NCI-H128 (cell line): ENCODE measurements at regions not wholly inside any gene's neighbourhood (a gene's known extent, or its start where the extent isn't known, plus 50 kb on each side); places are given as distances from the start of the nearest gene placed in this dataset.
"Not testable (repeated sequence)": the region's sequence is repeated elsewhere in the genome, so short reads cannot be mapped to it uniquely, and the experiment has no call there.

Source experiments
- DNase-seq: peaks from one replicate; lab custom pipeline; 2025; ENCODE audit not compliant: unreplicated experiment; lab: John Stamatoyannopoulos, UW

DNA sequence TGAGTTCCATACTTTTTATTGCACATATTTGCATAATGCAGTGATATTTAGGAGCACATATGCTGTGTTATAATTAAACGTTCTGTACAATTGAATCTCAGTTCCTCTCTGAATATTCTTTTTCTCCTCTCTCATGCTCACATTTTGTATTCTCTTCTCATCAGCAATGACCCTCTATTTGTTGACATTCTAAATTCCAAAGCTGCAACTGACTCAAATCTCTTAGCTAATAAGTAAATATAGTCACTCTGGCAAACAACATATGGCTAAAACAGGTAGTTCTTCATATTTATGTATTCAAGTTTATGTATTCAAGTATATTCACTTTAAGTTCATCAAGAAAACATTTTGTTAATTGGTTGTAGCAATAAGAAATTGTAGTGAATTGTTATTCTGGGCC is 907.4 kb upstream of the VRK2 start:
- no peak for DNase-seq

DNA sequence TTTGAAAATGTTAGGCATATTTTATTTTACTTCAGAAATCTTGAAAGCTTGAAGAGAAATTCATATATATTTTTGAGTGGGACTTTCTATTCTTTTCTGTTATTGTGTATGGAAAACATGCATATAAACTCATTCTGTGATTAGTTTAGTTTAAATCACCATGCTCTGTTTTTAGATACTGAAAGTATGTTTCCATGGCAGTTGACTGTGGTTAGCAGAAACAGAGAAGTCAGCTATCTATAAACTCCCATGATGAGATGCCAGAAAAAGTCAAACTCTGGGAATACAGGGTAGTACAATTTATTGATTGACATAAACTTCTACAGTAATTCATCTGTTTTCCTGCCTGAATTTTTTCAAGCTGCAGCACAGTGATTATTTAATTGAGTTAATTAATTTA is 905.3 kb upstream of the VRK2 start:
- DNase-seq: no peak

DNA sequence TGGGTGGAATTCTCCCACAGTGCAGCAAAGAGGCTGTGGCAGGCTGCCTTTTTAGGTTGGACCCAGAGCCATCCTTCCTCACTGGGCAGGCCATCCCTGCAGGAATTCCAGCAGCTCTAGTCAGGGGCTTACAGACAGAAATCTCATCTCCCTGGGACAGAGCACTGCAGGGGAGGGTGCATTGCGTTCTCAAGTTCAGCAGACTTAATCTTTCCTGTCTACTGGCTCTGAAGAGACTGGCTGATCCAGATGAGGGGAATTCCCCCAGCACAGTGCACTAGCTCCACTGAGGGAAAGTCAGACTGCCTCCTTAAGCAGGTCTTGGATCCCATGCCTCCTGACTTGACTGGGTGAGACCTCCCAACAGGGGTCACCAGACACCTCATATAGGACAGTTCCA is 899.7 kb upstream of the VRK2 start:
- no peak for DNase-seq

DNA sequence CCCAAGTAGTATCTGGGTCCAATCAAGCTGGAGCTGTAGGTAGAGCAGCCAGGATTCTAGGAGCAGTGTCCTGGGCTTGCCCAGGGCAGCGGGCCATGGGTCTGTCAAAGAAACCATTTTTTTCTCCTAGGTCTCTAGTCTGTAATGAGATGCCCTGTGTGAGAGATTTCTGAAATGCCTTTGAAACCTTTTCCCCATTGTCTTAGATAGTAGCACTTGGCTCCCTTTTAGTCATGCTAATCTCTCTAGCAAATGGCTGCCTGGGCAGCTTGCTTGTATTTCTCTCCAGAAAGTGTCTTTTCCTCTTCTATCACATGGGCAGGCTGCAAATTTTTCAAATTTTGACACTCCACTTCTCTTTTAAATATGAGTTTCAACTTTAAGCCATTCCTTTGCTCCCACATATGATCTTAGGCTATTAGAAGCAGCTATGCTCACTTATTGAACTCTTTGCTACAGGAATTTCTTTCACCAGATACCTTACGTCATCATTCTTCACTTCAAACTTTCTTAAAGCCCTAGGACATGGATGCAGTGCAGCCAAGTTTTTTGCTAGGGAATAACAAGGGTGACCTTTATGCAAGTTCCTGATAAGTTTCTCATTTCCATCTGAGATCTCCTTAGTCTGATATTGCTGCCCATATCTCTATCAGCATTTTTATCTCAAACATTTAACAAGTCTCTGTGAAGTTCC is 890.2 kb upstream of the VRK2 start:
- no peak for DNase-seq

DNA sequence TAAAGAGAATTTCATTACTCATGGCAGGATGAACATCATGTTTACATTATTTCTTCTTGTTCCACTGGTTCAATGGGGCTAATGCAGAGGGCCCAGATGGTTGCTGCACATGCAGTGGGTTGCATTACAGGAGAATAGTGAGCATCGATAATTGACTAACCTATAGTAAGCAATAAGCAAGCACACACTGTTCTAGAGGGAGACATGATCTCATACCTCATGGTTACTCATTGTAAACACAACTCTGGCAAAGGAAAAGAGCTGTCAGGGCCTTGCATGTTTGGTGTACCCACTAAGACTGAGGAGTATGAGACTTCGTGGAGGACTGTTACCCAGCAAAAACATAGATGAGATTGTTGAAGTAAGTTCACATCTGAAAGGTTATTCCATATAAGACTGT is 885.6 kb upstream of the VRK2 start:
- DNase-seq: no peak

DNA sequence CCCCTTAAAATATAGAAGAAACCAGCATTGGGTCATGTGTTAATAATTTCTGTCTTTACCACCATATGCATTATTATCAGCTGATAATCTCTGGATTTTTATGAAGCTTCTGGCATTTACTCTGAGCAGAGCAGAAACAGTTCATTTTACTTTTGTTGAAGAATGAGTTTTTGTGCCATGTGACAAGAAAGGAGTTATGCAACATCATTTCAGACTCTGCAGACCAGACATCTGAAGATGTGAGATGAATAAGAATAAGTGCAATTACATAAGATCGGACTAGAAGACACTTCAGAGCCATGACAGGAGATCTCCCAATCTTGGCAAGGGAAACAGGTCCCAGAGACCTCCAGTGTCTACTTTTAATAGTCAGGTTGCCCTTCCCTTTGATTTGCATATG is 869.4 kb upstream of the VRK2 start:
- no peak for DNase-seq

DNA sequence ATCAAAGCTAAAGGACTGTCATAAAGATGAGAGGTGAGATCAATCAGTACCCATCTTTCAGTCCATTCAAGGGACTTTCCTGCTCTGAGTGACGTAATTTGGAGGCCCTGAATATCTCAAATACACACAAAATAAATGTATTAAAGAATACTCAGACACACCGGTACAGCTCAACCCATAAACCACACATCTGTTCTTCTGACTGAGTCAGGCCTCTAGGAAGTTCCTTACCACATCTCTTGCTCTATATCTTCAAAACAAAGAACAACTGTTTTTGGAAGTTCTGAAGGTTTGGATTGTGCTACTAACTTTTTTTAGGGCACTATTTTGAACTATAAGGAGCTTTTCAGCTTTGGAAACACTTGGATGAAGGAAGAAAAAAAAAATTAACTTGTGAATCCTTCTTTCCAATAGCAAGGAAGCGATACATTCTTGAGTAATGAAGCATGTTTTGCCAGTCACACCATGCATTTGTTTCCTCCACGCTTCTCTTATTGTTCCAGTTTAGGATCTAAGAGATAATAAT is 866.5 kb upstream of the VRK2 start:
- DNase-seq: no peak

DNA sequence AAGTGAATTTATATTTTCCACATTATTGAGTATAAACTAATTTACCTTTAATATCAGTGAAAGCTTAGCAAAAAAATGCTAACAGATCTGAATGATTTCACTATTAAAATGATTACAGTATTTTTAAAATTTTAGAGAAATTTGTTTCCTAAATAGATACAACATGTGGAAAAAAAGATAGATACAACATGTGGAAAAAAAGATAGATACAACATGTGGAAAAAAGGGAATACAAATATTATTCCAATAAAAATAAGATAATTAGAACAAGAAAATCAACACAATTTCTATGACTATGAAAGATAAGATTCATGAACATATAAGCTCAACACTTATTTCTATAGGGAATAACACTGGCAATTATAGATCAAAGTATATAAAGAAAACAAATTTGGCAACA is 865.9 kb upstream of the VRK2 start:
- DNase-seq: no peak

DNA sequence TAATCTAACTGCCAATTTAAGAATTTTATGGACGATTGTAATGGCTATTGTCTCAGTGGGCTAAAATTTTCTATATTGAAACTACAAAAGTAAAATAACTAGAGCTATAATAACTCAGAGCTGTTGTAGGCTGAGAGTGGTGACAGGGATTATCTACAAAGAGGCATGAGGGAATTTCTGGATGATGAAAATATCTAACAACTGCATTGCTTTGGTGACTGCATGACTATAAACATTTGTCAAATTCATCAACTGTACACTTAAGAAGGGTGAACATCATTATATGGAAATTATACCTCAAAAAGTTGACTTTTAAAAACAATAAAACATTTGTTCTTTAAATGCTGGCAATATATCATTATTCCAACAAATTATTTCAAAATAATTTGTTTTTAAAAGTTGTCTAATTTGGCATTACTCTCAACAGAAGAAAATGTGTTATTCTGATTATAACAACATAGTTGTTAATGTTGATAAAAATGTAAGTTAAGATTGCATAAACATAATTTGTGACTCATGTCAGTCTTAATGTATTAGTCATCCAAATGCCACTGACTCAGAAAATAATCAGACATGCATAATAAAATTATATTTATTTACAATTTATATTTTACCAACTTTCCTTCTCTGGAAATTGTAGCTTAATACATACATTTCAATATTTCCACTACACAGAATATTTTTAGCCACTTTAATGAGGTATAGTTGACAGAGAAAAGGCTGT is 865.1 kb upstream of the VRK2 start:
- DNase-seq: no peak

DNA sequence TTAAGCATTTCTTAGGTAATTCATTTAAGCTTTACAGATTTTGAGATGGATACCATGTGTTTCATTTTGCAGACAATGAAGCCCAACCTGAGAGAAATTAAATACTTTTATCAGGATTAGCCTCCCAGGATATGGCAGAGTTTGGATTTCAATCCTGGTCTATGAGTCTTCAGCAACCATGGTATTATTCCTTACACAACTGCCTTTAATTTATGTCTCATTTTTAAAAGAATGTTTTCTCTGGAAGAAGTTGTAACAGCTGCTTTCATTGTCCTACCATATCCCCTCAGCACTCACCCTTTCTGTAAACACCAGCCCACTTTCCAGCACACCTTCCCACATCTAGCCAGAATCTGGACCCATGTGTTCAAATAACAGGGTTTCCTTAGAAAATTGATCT is 863.7 kb upstream of the VRK2 start:
- no peak for DNase-seq

DNA sequence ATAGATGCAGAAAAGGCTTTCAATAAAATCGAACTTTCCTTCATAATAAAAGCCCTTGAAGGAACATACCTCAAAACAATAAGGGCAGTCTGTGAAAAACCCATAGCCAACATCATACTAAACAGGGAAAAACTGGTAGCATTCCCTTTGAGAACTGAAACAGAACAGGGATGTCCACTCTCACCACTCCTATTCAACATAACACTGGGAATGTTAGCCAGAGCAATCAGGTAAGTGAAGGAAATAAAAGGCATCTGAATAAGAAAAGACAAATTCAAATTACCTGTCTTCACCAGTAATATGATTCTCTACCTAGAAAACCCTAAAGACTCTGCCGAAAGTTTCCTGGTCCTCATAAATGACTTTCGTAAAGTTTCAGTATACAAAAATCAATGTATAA is 861.0 kb upstream of the VRK2 start:
- no peak for DNase-seq

DNA sequence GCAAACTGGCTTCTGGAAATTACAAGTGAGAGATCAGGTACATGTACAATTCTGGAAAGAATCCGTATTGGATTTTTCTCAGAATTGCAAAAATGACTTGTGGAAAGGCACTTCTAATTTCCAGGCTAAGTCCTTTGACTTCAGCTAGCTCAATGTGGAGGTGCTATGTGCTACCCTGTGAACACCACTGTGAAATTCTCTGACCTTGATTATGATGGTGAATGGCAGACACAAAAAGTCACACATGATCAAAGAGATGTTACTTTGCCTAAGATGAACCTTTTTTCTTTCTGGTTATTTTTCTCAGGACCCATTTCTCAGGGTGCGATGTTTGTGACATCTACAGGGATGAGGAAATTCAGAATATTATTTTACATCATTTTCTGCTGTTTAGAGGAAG is 856.6 kb upstream of the VRK2 start:
- no peak for DNase-seq

DNA sequence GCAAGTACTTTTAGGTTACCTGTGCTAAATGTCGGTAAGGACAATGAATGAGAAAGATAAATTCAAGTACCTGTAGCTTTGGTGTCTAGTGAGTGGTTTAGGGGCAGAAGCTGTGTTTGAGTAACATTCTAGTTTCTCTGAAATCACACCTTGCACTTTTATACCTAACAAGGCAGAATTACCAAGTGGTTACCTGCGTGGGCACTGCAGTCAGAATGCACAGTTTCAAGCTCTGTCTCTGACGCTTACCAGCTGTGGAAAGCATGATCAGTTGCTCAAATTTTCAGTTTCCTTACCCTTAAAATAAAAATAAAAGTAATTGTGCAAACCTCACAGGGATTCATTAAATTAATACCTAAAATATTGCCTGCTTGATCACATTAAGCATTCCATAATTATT is 846.9 kb upstream of the VRK2 start:
- DNase-seq: no peak

DNA sequence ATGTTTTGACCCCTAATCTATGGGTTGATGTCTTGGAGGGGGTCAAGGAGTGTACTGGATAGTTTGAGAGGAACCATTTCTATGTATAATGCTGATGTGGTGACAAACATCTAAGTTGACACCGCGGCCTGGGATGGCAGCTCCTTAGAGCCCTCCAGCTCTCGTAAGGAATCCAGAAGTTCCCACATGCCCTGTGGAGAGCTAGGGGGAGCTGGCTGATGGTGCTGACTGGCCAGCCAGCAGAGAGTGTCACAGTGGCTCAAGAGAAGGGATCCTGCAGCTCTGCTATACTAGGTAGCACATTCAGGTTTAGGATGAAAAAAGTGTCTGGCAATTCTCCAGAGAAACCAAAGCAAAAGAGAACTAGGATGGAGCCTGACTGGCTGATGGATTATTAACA is 842.2 kb upstream of the VRK2 start:
- DNase-seq: no peak

DNA sequence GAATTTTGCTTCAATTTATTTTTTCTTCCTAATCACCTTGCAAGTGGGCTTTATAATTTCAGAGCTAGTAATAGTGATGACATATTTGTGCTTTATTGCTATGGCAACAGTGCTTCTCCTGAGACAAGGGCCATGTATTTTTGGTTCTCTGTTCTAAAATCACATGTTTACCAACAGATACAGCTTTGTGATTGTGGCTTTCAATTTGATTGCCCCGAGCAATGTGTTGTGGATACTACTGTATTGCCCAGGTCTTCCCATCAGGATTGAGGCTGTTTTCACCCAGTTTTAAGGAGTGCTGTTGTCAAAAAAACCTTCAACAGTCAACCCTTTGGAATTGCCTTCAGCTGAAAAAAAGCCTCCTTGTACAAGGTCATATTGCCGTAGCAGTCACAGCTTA is 841.4 kb upstream of the VRK2 start:
- no peak for DNase-seq

DNA sequence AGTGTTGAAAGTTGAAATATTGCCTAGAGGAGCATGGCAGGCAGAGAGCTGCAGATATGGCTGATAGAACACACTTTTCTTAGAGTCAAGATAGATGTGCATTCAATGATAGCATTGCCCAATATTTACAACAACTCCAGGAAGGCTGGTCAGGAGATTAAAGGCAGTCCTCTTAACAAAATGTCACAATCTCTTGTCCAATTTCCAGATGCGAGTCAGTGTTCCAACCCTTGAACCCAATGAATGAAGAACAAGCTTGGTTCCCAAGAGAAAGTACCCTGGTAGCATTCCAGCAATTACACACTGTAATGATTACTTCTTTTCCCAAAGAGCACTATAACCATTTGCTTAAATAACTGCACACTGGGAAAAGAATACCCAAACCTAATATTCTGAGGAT is 839.4 kb upstream of the VRK2 start:
- no peak for DNase-seq

DNA sequence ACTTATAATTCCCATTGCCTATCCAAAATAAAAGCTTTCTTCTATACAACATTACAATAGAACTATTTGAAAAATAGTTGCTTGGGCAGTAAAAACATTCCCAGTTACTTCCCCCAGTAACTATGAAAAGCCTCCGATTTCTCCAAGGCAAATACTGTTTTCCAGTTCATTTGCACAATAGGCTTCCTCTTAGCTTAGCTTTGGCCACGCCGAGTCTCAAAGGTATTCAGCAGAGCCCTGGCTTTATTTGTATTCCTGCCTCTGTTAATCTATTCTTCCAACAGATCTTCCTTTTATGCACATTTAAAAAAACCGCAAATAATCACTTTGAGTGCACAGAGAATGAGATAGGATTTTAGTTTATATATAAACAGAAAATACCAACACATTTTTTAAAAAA is 836.8 kb upstream of the VRK2 start:
- no peak for DNase-seq

DNA sequence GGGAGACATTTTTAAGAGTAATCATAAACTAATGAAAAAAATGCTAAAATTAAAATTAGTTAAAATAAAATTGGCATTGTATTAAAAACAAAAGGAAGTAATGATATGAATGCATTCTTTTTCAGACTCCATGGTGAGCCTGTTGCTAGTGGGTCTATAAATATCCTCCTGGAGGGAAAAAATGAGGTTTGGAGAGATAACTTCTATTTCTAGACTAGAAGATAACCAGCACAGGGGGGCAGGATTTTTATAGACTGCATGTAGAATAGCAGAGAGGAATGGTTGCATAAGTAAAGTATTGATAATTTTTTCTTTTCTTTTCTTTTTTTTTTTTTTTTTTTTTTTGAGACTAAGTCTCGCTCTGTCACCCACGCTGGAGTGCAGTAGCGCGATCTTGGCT is 835.8 kb upstream of the VRK2 start:
- DNase-seq: no peak

DNA sequence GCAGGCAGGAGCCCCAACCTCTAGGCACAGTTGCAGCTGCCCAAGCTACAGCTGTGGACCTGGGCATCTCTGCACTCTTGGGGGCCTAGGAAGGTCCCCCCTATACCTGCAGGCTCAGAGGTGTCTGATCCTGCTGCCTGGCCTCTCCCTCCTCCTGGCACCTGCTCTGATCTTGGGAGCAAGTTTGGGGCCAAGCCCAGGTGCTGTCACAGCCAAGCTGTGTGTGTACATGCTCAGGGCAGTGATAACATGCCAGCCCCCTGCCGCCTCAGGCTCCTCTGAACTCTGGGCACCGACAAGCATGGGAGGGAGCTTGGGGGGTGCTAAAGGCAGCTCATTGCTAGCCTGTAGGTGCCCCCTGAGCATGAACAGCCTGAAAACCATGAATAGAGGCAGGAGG is 829.6 kb upstream of the VRK2 start:
- no peak for DNase-seq

DNA sequence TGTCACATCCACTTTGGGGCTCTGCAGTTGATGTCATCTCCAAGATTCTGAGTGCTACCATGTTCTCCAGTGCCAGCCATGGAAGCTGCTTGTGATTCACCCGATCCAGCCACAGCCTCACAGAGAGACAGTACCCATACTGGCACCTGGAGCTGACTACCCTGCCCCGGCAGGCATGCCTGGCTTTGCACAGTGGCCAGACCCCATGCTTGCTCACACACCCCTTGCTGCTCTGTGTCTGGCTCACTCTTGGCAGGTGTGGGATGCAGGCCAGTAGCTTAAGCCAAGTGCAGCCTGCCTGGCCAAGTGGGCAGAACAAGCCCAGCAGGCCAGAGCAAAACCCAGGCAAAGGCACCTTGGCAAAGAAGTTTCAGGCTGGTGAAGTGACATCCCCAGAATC is 828.4 kb upstream of the VRK2 start:
- no peak for DNase-seq

DNA sequence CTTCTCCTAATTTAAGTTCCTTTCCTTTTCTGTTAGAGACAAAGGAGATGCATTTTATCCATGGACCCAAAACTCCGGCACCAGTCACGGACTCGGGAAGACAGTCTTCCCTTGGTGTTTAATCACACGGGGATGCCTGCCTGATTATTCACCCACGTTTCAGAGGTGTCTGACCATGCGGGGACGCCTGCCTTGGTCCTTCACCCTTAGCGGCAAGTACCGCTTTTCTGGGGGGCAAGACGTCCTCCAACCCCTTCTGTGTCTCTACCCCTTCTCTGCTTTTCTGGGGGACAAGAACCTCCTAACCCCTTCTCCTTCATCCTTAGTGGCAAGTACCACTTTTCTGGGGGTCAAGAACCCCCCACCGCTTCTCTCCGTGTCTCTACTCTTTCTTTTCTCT is 816.9 kb upstream of the VRK2 start:
- not testable (repeated sequence) for DNase-seq

DNA sequence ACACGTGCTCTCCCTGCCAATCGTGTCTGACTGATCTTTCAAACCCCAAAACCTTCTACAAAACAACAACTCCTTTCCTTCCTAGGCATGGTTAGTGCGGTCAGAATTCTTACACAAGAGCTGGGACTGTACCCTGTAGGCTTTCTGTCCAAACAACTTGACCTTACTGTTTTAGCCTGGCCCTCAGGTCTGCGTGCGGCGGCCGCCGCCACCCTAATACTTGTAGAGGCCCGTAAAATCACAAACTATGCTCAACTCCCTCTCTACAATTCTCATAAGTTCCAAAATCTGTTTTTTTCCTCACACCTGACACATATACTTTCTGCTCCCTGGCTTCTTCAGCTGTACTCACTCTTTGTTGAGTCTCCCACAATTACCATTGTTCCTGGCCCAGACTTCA is 814.3 kb upstream of the VRK2 start:
- DNase-seq: not testable (repeated sequence)

DNA sequence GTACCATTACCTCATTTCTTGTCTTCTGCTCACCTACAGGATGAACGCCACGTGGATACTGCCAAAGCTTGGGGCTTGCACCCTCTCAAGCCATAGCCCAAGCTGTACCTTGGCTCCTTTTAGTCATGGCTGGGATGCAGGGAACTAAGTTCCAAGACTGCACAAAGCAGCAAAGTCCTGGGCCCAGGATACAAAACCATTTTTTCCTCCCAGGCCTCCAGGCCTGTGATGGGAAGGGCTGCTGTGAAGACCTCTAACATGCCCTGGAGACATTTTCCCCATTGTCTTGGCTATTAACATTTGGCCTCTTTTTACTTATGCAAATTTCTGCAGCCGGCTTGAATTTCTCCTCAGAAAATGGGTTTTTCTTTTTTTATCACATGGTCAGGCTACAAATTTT is 795.1 kb upstream of the VRK2 start:
- DNase-seq: not testable (repeated sequence)
